ENCODE measurements at regions not wholly inside any gene's neighbourhood (a gene's known extent, or its start where the extent isn't known, plus 50 kb on each side); places are given as distances from the start of the nearest gene placed in this dataset.

DNA sequence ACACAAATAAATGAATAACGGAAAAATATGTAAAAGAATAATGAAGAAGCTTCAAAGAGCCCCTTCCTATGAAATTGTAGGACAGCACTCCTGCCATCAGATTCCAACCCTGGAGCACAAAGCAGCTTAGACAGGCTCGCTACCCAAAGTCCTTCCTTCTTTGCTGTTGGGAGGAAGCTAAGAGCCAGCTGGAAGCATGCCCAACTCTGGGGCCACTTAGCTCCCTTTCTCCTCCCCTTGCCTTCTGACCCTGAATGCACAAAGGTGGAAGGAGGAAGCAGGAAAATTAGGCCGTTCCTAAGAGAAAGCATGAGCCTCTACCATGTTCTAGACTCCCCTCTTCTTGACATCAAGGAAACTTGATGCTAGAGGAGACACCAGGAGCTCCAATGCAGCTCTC lies 700.8 kb downstream of the RNF144A start:
- no peaks in the 10 kb centered on the region for H3K9me3 ChIP-seq
- no peaks in the 10 kb centered on the region for H3K36me3 ChIP-seq
- no peak overlapping the region for H3K27ac ChIP-seq
- H3K27me3 ChIP-seq = no peaks in the 10 kb centered on the region
- intact Hi-C loops (cut with DNase I; ENCODE audit: low total_unique reads) = no loop called here
- TF ChIP-seq, protein P1, sequence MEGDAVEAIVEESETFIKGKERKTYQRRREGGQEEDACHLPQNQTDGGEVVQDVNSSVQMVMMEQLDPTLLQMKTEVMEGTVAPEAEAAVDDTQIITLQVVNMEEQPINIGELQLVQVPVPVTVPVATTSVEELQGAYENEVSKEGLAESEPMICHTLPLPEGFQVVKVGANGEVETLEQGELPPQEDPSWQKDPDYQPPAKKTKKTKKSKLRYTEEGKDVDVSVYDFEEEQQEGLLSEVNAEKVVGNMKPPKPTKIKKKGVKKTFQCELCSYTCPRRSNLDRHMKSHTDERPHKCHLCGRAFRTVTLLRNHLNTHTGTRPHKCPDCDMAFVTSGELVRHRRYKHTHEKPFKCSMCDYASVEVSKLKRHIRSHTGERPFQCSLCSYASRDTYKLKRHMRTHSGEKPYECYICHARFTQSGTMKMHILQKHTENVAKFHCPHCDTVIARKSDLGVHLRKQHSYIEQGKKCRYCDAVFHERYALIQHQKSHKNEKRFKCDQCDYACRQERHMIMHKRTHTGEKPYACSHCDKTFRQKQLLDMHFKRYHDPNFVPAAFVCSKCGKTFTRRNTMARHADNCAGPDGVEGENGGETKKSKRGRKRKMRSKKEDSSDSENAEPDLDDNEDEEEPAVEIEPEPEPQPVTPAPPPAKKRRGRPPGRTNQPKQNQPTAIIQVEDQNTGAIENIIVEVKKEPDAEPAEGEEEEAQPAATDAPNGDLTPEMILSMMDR (IDR thresholded peaks at IDR 0.05) = no peak
- no peak for TF ChIP-seq POLR2A (IDR thresholded peaks at IDR 0.05)
- no peak overlapping the region for H3K4me3 ChIP-seq
- H3K4me1 ChIP-seq = no peaks in the 10 kb centered on the region
- DNase-seq = no peak

DNA sequence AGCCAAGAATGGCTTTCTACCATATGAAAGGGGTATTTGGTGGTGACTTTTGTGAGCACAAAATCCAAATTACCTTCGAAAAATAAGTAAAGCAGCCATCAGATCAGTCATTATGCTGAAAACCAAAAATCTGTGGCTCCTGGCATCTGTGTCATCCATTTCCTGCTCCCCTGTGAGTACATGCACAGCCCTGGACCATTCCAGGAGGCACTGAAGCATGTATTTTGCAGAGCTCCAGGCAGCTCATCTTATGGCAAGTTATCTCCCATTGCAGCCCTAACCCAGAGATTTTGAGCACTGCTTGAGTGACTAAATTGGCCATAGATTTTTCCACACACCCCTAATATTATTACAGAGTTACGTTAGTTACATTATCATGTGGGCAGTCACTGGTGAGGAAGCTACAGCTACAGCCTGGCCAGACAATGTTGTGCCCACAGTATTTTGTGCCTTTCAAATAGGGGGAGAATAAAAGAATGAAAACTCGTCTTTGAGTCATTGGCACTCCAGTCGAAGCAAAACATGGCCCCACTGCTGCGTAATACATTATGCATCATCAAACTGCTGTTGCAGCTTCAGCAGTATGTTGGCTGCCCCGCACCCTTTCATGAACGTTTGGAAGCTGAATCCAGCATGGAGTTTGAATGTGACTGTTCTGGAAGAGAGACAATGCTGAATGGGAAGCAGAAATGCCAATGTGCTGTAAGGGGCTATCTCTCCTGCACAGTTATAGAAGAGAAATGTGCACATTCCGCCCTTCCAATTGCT lies 702.2 kb downstream of the RNF144A start:
- no peaks in the 10 kb centered on the region for H3K9me3 ChIP-seq
- intact Hi-C loops (cut with DNase I; ENCODE audit: low total_unique reads) = no loop called here
- no peaks in the 10 kb centered on the region for H3K36me3 ChIP-seq
- no peak for DNase-seq
- no peak for TF ChIP-seq POLR2A (IDR thresholded peaks at IDR 0.05)
- TF ChIP-seq, protein P1 (IDR thresholded peaks at IDR 0.05) = no peak
- H3K4me3 ChIP-seq = no peak overlapping the region
- no peaks in the 10 kb centered on the region for H3K27me3 ChIP-seq
- no peak overlapping the region for H3K27ac ChIP-seq
- no peaks in the 10 kb centered on the region for H3K4me1 ChIP-seq

DNA sequence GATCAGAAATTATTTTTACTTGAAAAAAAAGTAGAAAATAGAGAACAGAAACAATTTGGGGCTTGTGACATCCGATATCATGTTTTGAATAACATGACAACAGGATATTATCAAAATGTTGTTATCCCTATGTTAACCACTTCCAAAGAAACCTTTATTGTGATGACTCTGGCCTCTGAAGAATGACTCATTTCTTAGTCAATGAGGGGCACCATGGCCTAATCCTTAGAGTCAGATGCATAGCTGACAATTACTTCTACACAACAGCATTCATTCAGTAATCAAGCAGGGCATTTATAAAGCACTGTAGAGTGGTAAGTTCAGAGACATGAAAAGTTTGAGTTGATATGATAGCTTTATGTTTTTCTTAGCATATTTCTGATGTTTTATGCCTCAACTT lies 703.0 kb downstream of the RNF144A start:
- intact Hi-C loops (cut with DNase I; ENCODE audit: low total_unique reads) = no loop called here
- DNase-seq = no peak
- no peak overlapping the region for H3K27ac ChIP-seq

DNA sequence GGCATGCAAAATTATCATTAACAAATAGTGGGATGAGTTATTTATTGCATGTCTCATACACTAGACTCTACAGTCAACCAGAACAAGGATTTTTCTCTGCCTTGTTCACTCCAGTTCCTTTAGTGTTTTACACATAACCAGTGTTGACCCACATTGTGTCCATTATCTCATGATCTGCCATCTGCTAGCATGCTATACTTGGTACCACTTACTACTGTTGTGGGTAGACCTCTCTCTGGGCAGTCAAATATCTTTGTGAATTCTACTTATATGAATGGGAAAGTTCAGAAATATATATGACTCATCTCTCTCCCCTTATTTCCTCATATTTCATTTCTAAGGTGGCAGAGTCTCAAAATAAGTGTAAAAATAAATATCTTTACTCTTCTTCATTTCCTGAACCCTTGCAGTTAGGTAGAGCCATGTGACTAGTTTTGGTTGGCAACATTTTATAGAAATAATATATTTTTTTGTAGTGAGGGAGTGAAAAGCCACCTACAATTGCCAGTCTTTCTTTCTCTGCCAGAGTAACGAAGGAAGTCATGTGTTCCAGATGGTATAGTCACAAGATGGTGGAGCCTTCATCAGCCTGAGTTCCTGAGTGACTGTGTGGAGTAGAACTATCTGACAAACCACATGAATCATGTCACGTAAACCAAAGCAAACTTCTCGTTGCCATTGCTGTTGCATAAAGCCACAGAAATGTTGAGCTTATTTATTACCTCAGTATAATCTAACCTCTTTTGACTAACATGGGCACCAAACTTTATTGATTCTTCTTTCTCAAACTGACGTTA lies 704.0 kb downstream of the RNF144A start:
- H3K27ac ChIP-seq = no peak overlapping the region
- intact Hi-C loops (cut with DNase I; ENCODE audit: low total_unique reads) = no loop called here
- no peak overlapping the region for H3K4me3 ChIP-seq
- DNase-seq = no peak
- TF ChIP-seq POLR2A (IDR thresholded peaks at IDR 0.05) = no peak
- TF ChIP-seq, protein P1 (IDR thresholded peaks at IDR 0.05) = no peak
- no peaks in the 10 kb centered on the region for H3K27me3 ChIP-seq
- no peaks in the 10 kb centered on the region for H3K4me1 ChIP-seq
- H3K9me3 ChIP-seq = no peaks in the 10 kb centered on the region
- H3K36me3 ChIP-seq = no peaks in the 10 kb centered on the region

More for the DNA sequence above, 703.0 kb downstream of the RNF144A start:
- H3K4me3 ChIP-seq = no peak overlapping the region
- H3K9me3 ChIP-seq = no peaks in the 10 kb centered on the region
- H3K4me1 ChIP-seq = no peaks in the 10 kb centered on the region
- H3K36me3 ChIP-seq = no peaks in the 10 kb centered on the region
- TF ChIP-seq, protein P1 (IDR thresholded peaks at IDR 0.05) = no peak
- TF ChIP-seq POLR2A (IDR thresholded peaks at IDR 0.05) = no peak
- no peaks in the 10 kb centered on the region for H3K27me3 ChIP-seq
